ENCODE measurements at regions not wholly inside any gene's neighbourhood (a gene's known extent, or its start where the extent isn't known, plus 50 kb on each side); places are given as distances from the start of the nearest gene placed in this dataset.

GRCh38 chr21:41098076-41098475 lies 69.9 kb upstream of the BACE2 start:
- no peak for TF ChIP-seq EZH2 (IDR thresholded peaks at IDR 0.05; ENCODE audit: insufficient read depth, poor library complexity, severe bottlenecking)
- no peak for TF ChIP-seq EZH2phosphoT487 (IDR thresholded peaks at IDR 0.05; ENCODE audit: insufficient read depth, low read depth)

All from GM23248 (cell line).